ENCODE measurements at regions not wholly inside any gene's neighbourhood (a gene's known extent, or its start where the extent isn't known, plus 50 kb on each side); places are given as distances from the start of the nearest gene placed in this dataset.

DNA sequence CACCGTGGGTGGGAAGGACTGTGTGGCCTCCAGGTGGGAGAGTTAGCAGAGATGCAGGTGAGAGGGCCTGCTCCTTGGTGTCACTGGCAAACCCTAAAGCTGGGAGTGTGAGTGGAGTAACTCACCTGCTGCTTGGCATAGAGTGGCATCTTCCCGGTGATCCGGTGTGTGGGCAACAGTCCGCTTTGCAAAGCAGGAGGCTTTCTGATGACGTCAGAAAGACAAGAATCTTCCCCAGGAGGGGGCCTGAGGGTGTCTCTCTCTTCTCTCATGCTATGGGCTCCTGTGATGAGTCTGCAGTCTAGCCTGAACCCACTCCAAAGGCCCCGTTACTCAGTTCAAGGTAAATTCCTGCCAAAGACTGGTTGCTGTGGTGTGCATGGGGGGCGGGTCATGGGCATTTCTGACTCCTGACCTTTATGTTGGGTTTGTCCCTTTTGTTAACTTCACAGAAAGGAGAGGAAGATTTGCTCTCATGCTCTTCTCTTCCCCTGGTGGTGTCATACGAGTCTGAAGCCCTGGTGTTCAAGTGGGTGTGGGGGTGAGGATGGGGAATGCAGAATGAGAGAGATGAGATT is 187.9 kb downstream of the GATA3 start (continued):
- TF ChIP-seq HDAC6 (IDR thresholded peaks at IDR 0.05; ENCODE audit: unreplicated experiment), result no peak

DNA sequence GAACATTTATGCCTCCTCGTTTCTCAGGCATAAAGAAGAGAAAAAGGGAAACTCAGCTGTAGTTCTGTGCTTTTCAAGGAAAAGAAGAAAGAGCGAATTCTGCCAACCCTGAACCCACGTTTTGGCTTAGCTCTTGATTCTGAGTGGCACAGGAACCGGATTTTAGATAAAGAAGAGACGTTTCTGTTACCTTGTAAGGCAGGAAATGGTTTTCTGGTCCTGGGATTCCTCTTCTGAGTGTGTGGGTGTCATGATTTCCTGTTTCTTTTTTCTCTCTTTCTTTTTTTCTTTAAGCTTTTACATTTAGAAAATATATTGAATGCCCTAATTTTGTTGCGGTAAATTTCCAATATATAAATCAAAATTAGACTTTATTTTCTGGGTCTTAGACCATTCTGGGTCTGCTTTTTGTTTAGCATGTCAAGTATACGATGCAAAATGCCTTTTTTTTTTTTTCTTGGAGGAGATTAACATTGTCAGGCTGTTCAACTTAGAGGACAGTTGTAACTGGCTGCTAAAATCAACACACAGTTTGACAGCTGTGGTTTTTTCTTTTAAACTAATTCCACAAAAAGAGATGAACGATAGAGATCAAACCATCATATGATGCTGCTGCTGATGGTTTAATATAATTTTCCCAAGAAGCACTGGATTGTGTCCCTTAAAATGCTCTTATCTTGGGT is 190.8 kb downstream of the GATA3 start:
- WGBS (ENCODE audit: insufficient coverage, insufficient replicate concordance, low lambda C conversion rate, missing lambda C conversion rate), result 0% methylated on average over 8 of the region's 8 CpGs
- no peak for ATAC-seq
- no peak overlapping the region for H3K4me2 ChIP-seq (ENCODE audit: control insufficient read depth, insufficient read depth)
- peaks cover 3% of the 10 kb centered on the region; the same call in 2 of the 3 replicates for H3K9me3 ChIP-seq (replicated peaks; ENCODE audit: control insufficient read depth, insufficient read depth, low read length)
- no peak for DNase-seq (ENCODE audit: low read depth, low spot score)
- H3K27me3 ChIP-seq (replicated peaks in 1 of 2; ENCODE audit: control insufficient read depth in 2 of 2, insufficient read depth in 2 of 2, low read length in 1 of 2), result no peaks in the 10 kb centered on the region; a peak in 1 of 4 replicates
- in situ Hi-C loops (cut with MboI) (no loop called here), intact Hi-C loops (cut with micrococcal nuclease; ENCODE audit: unreplicated experiment) (no loop called here)
- no peak for TF ChIP-seq ZZZ3 (IDR thresholded peaks at IDR 0.05; ENCODE audit: control insufficient read depth, insufficient read length, low read depth)
- no peak for TF ChIP-seq FOXK2 (IDR thresholded peaks at IDR 0.05)
- TF ChIP-seq NR2C2 (IDR thresholded peaks at IDR 0.05; ENCODE audit: borderline replicate concordance, control insufficient read depth, insufficient read length, low read depth), result no peak
- no peak for TF ChIP-seq ZSCAN29 (IDR thresholded peaks at IDR 0.05)
- TF ChIP-seq SIX5 (IDR thresholded peaks at IDR 0.05; ENCODE audit: low read depth, low read length, severe bottlenecking), result no peak
- no peak for TF ChIP-seq RAD51 (IDR thresholded peaks at IDR 0.05)
- no peak for TF ChIP-seq YBX1 (IDR thresholded peaks at IDR 0.05)
- TF ChIP-seq MYB (IDR thresholded peaks at IDR 0.05; ENCODE audit: borderline replicate concordance, low read depth, low read length), result no peak
- no peak for TF ChIP-seq CHD1 (IDR thresholded peaks at IDR 0.05; ENCODE audit: low read depth, low read length)
- TF ChIP-seq, protein P1, sequence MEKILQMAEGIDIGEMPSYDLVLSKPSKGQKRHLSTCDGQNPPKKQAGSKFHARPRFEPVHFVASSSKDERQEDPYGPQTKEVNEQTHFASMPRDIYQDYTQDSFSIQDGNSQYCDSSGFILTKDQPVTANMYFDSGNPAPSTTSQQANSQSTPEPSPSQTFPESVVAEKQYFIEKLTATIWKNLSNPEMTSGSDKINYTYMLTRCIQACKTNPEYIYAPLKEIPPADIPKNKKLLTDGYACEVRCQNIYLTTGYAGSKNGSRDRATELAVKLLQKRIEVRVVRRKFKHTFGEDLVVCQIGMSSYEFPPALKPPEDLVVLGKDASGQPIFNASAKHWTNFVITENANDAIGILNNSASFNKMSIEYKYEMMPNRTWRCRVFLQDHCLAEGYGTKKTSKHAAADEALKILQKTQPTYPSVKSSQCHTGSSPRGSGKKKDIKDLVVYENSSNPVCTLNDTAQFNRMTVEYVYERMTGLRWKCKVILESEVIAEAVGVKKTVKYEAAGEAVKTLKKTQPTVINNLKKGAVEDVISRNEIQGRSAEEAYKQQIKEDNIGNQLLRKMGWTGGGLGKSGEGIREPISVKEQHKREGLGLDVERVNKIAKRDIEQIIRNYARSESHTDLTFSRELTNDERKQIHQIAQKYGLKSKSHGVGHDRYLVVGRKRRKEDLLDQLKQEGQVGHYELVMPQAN (conservative IDR thresholded peaks at IDR 0.05), result no peak
- no peak for TF ChIP-seq ATF7 (IDR thresholded peaks at IDR 0.05; ENCODE audit: low read depth)
- H3K27ac ChIP-seq (ENCODE audit: control insufficient read depth, insufficient read depth), result no peak overlapping the region
- no peaks in the 10 kb centered on the region for H3K79me2 ChIP-seq (ENCODE audit: control insufficient read depth, insufficient read depth, low read length)
- no peak for FAIRE-seq
- ChIA-PET CTCF (interaction anchor here (0.6 kb wide), 1 partner anchor 1521 kb away, joined by 3 read pairs; no protein-coding TSS in a partner anchor), RAD21 (ENCODE audit: unreplicated experiment) (no interaction called here), POLR2A (no interaction called here), SMC1A (ENCODE audit: uncharacterized antibody, unreplicated experiment) (no interaction called here)
- H4K20me1 ChIP-seq (ENCODE audit: control insufficient read depth, insufficient read depth), result no peaks in the 10 kb centered on the region
- H2AFZ ChIP-seq (ENCODE audit: control insufficient read depth, low read depth, low read length), result no peak overlapping the region; the same call in 1 of the 2 replicates
- BruUV-seq (replicated peaks), result no TSS peak
- H3K9ac ChIP-seq (ENCODE audit: control insufficient read depth, insufficient read depth, low read length), result no peak overlapping the region
- H3K36me3 ChIP-seq (ENCODE audit: control insufficient read depth in 2 of 2, insufficient read depth in 2 of 2, low read length in 1 of 2), result no peaks in the 10 kb centered on the region
- no peaks in the 10 kb centered on the region for H3K4me1 ChIP-seq (ENCODE audit: control insufficient read depth, insufficient read depth, low read length)
- H3K4me3 ChIP-seq, result 0 out of 2 replicates have a peak overlapping the region, but pooled peaks have one; percentile 20
